Right atrium auricular region (tissue), 2 donors: ENCODE measurements at regions not wholly inside any gene's neighbourhood (a gene's known extent, or its start where the extent isn't known, plus 50 kb on each side); places are given as distances from the start of the nearest gene placed in this dataset.

Experiments used
- DNase-seq: peaks from one replicate; pipeline ENCODE4 v3.0.0-alpha.2; 2019; ENCODE audit warnings: low spot score
- H3K27ac ChIP-seq, 2 donors: fragments of 200-600 bp; sonication (generic); 1 replicate in 1 of 2; 2 replicates in 1 of 2; pipeline ENCODE4 v1.5.1; 2016 to 2019
- H3K27me3 ChIP-seq, 2 donors: fragments of 200-600 bp; sonication (generic); one replicate each; pipeline versions ENCODE4 v1.5.1 to v1.6.0; 2017 to 2019
- H3K36me3 ChIP-seq: fragments of 200-600 bp; sonication (generic); one replicate; pipeline ENCODE4 v1.5.1; 2016
- H3K4me1 ChIP-seq, 2 donors: fragments of 200-600 bp; sonication (generic); one replicate each; pipeline versions ENCODE4 v1.5.1 to v1.6.0; 2017 to 2019
- H3K4me3 ChIP-seq, 2 donors: fragments of 200-600 bp; sonication (generic); 1 replicate in 1 of 2; 2 replicates in 1 of 2; pipeline ENCODE4 v1.5.1; 2017 to 2019; ENCODE audit warnings: mild to moderate bottlenecking in 1 of 2, moderate library complexity in 1 of 2
- H3K9me3 ChIP-seq, 2 donors: fragments of 200-600 bp; sonication (generic); one replicate each; pipeline ENCODE4 v1.5.1; 2019
- TF ChIP-seq, protein P1 (sequence below), 2 donors: fragments of 200-600 bp; sonication (generic); IDR thresholded peaks; one replicate each; pipeline ENCODE4 v1.5.1; 2019; ENCODE audit warnings: antibody characterized with exemption in 2 of 2

DNA sequence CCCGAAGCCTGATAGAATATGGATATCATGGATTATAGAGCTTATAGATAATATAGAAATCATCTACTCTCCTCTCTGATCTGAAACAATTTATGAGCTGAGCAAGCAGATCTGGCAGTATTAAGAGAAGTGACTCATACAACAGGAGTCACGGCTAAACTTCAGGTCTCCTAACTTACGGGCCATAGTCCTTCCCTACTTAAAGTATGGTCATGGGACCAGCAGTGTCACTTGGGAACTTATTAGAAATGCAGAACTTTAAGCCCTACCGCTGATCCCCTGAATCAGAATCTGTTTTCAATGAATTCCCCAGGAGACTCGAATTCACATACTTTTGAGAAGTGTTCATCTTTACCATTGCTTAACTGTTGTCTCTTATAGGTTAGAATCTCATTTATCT is 195.7 kb upstream of the FANCL start:
- no peaks in the 10 kb centered on the region for H3K27me3 ChIP-seq
- H3K27ac ChIP-seq: no peak overlapping the region
- no peaks in the 10 kb centered on the region for H3K9me3 ChIP-seq
- H3K4me1 ChIP-seq: no peaks in the 10 kb centered on the region
- H3K4me3 ChIP-seq: no peak overlapping the region
- no peaks in the 10 kb centered on the region for H3K36me3 ChIP-seq
- TF ChIP-seq, protein P1, sequence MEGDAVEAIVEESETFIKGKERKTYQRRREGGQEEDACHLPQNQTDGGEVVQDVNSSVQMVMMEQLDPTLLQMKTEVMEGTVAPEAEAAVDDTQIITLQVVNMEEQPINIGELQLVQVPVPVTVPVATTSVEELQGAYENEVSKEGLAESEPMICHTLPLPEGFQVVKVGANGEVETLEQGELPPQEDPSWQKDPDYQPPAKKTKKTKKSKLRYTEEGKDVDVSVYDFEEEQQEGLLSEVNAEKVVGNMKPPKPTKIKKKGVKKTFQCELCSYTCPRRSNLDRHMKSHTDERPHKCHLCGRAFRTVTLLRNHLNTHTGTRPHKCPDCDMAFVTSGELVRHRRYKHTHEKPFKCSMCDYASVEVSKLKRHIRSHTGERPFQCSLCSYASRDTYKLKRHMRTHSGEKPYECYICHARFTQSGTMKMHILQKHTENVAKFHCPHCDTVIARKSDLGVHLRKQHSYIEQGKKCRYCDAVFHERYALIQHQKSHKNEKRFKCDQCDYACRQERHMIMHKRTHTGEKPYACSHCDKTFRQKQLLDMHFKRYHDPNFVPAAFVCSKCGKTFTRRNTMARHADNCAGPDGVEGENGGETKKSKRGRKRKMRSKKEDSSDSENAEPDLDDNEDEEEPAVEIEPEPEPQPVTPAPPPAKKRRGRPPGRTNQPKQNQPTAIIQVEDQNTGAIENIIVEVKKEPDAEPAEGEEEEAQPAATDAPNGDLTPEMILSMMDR (IDR thresholded peaks at IDR 0.05): no peak
- no peak for DNase-seq

GRCh38 chr2:58435246-58435645 is 194.1 kb upstream of the FANCL start:
- H3K9me3 ChIP-seq: no peaks in the 10 kb centered on the region
- H3K27me3 ChIP-seq: no peaks in the 10 kb centered on the region
- DNase-seq: no peak
- TF ChIP-seq, protein P1 (IDR thresholded peaks at IDR 0.05): no peak
- no peak overlapping the region for H3K4me3 ChIP-seq
- no peaks in the 10 kb centered on the region for H3K4me1 ChIP-seq
- H3K27ac ChIP-seq: no peak overlapping the region
- H3K36me3 ChIP-seq: no peaks in the 10 kb centered on the region

DNA sequence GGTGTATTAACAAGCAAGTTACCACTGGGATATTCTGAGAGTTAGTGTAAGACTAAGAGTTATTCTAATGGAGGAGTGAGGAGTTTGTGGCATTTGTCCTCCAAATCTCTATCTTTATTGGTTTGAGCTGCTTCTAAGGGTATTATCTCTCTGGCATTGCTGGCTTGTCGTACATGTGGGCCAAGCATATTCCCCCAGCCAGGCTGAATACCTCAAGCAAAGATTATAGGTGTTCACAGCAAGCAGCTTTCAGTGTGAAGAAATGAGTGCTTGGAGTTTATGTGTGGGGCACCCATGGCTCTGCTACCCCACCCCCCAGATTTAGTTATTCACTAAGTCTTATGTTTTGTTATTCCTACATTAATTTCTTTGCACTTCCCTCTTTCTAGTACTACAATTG is 193.6 kb upstream of the FANCL start:
- DNase-seq: no peak
- H3K9me3 ChIP-seq: no peaks in the 10 kb centered on the region
- H3K4me1 ChIP-seq: no peaks in the 10 kb centered on the region
- H3K36me3 ChIP-seq: no peaks in the 10 kb centered on the region
- H3K27me3 ChIP-seq: no peaks in the 10 kb centered on the region
- no peak overlapping the region for H3K4me3 ChIP-seq
- no peak overlapping the region for H3K27ac ChIP-seq
- TF ChIP-seq, protein P1 (IDR thresholded peaks at IDR 0.05): no peak

GRCh38 chr2:58432491-58433170 is 191.5 kb upstream of the FANCL start:
- Histone ChIP-seq H3K4me3 (no peak overlapping the region), H3K27ac (no peak overlapping the region), H3K9me3 (no peaks in the 10 kb centered on the region), H3K4me1 (peaks cover 0 to 10% of the 10 kb centered on the region in 2 donors), H3K36me3 (no peaks in the 10 kb centered on the region), H3K27me3 (no peaks in the 10 kb centered on the region)
- DNase-seq: no peak
- TF ChIP-seq, protein P1 (IDR thresholded peaks at IDR 0.05): no peak

DNA sequence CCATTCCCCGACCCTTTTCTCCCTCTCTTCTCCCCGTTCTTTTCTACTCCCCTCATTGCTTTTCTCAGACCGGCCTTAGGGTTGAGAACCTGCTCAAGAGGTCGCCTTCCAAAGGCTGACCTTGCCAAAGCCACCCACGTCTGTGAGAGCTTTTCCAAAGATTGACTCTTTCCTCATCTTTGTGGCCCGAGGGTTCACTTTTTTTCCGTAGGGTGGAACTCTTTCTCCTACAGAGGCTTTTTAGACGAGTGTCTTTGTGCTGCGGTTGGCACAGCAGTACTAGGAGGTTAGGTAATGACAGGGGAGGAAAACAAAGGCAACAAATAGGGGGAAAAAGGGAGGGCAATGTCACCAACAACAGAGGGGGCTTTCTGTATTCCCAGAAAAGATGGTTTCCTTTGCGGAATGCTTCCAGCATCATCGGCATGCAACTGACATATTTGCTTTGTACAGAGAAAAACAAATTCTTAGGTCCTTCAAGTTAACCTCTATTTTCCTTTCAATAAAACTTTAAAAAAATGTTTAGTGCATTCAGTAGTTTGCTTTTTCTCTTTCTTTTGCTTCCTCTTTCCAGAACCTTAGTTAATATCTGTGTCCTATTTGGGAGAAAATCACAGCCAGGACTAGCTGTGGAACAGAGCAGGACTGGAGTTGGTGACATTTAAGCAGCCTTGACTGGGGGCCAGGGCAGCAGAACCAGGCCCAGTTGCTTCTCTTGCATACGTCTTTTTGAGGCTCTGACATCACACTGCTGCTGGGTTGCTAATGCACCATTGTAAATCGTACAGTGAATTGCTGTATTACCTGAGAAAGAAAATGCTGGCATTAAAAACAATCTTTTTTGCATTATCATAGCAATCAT is 188.1 kb upstream of the FANCL start:
- Histone ChIP-seq H3K9me3 (no peaks in the 10 kb centered on the region), H3K27ac (no peak overlapping the region), H3K36me3 (no peaks in the 10 kb centered on the region), H3K4me3 (peak overlapping the region in 1 of 2 donors; percentile 40), H3K4me1 (peaks cover 0 to 13% of the 10 kb centered on the region in 2 donors), H3K27me3 (peaks cover 0 to 7% of the 10 kb centered on the region in 2 donors)
- DNase-seq: no peak
- TF ChIP-seq, protein P1 (IDR thresholded peaks at IDR 0.05): no peak
